ENCODE measurements at regions not wholly inside any gene's neighbourhood (a gene's known extent, or its start where the extent isn't known, plus 50 kb on each side); places are given as distances from the start of the nearest gene placed in this dataset.

GRCh38 chr10:120702032-120702431, 149.1 kb upstream of the WDR11 start:
- DNase-seq (ENCODE audit: low read depth): peak; percentile 30
- no peak overlapping the region for H3K4me3 ChIP-seq (ENCODE audit: low read length)
- no peak for TF ChIP-seq CTCF (IDR thresholded peaks at IDR 0.05; ENCODE audit: insufficient read depth, low read depth, low read length, missing control alignments)

GRCh38 chr10:120705309-120705708, 145.9 kb upstream of the WDR11 start:
- no peak overlapping the region for H3K4me3 ChIP-seq (ENCODE audit: low read length)
- TF ChIP-seq CTCF (IDR thresholded peaks at IDR 0.05; ENCODE audit: insufficient read depth, low read depth, low read length, missing control alignments): no peak

GRCh38 chr10:120710076-120710475, 141.1 kb upstream of the WDR11 start:
- TF ChIP-seq CTCF (IDR thresholded peaks at IDR 0.05; ENCODE audit: insufficient read depth, low read depth, low read length, missing control alignments): no peak
- no peak overlapping the region for H3K4me3 ChIP-seq (ENCODE audit: low read length)

More at GRCh38 chr10:120705309-120705708, 145.9 kb upstream of the WDR11 start:
- DNase-seq (ENCODE audit: low read depth): no peak

GRCh38 chr10:120711860-120712259, 139.3 kb upstream of the WDR11 start:
- no peak for DNase-seq (ENCODE audit: low read depth)
- no peak for TF ChIP-seq CTCF (IDR thresholded peaks at IDR 0.05; ENCODE audit: insufficient read depth, low read depth, low read length, missing control alignments)
- no peak overlapping the region for H3K4me3 ChIP-seq (ENCODE audit: low read length)

More at GRCh38 chr10:120710076-120710475, 141.1 kb upstream of the WDR11 start:
- no peak for DNase-seq (ENCODE audit: low read depth)

- no peak for DNase-seq (ENCODE audit: low read depth)
- H3K4me3 ChIP-seq (ENCODE audit: low read length): no peak overlapping the region
- no peak for TF ChIP-seq CTCF (IDR thresholded peaks at IDR 0.05; ENCODE audit: insufficient read depth, low read depth, low read length, missing control alignments)
Observed at GRCh38 chr10:120713573-120714205, 137.5 kb upstream of the WDR11 start.

- no peak for TF ChIP-seq CTCF (IDR thresholded peaks at IDR 0.05; ENCODE audit: insufficient read depth, low read depth, low read length, missing control alignments)
- DNase-seq (ENCODE audit: low read depth): no peak
- H3K4me3 ChIP-seq (ENCODE audit: low read length): no peak overlapping the region
Observed at GRCh38 chr10:120715171-120715570, 136.0 kb upstream of the WDR11 start.

GRCh38 chr10:120719333-120719732, 131.8 kb upstream of the WDR11 start:
- H3K4me3 ChIP-seq (ENCODE audit: low read length): no peak overlapping the region
- TF ChIP-seq CTCF (IDR thresholded peaks at IDR 0.05; ENCODE audit: insufficient read depth, low read depth, low read length, missing control alignments): no peak
- DNase-seq (ENCODE audit: low read depth): no peak

All from epithelial cell of esophagus (primary cell).